HepG2 (cell line): ENCODE measurements at regions not wholly inside any gene's neighbourhood (a gene's known extent, or its start where the extent isn't known, plus 50 kb on each side); places are given as distances from the start of the nearest gene placed in this dataset.

Experiments used
- ATAC-seq: fragments of 200-7000 bp; cut with Tn5 transposase; 3 replicates; pipeline ENCODE4 v1.9.1; 2020; ENCODE audit warnings: mild to moderate bottlenecking, moderate library complexity
- BruUV-seq: library from RNA; stranded (reverse); fragments of 400-500 nt; replicated peaks from 2 replicates; lab custom pipeline; 2021; lab: Mats Ljungman, UMichigan
- CTCF ChIA-PET: fragments of 300-600 bp; formaldehyde crosslinking; extraction: SDS; loops from one replicate; lab custom pipeline; 2021; ENCODE audit warnings: low total read pairs, inconsistent platforms, low intra/inter-chr PET ratio; lab: Yijun Ruan, JAX
- POLR2A ChIA-PET: fragments of 350-600 bp; sonication (Branson Sonifier 250); formaldehyde crosslinking; loops from one replicate; lab custom pipeline; 2020; ENCODE audit warnings: antibody characterized with exemption, inconsistent platforms; lab: Yijun Ruan, JAX
- DNase-seq: peaks from one replicate; pipeline ENCODE4 v3.0.0-alpha.2; 2015; ENCODE audit warnings: low spot score
- FAIRE-seq: peaks from 3 replicates; lab custom pipeline; 2011; peaks lifted over from hg19 to GRCh38; lab: Jason Lieb, UNC
- H2AFZ ChIP-seq: one replicate; pipeline ENCODE4 v1.6.1; 2011; ENCODE audit warnings: low read length, inconsistent platforms
- H3K27ac ChIP-seq: fragments of 300-600 bp; 3 replicates; pipeline ENCODE4 v1.8.0; 2011; ENCODE audit warnings: mixed run types, mild to moderate bottlenecking, mixed read lengths, low read length, inconsistent platforms; ENCODE audit not compliant: insufficient read depth; ENCODE audit errors: extremely low read length
- H3K27me3 ChIP-seq, 2 experiments: fragments of 200-600 bp in 1 of 2; 2 replicates in 1 of 2; 3 replicates in 1 of 2; pipeline versions ENCODE4 v1.6.0 to v1.8.0; 2011; ENCODE audit warnings: low read length in 2 of 2, mild to moderate bottlenecking in 2 of 2, moderate library complexity in 2 of 2, inconsistent platforms in 1 of 2; ENCODE audit not compliant: insufficient read depth in 2 of 2, control insufficient read depth in 1 of 2
- H3K36me3 ChIP-seq, 2 experiments: fragments of 200-600 bp in 1 of 2; replicated peaks in 1 of 2; 2 replicates in 1 of 2; 3 replicates in 1 of 2; pipeline versions ENCODE4 v1.5.1 to v1.8.0; 2011; ENCODE audit warnings: low read length in 2 of 2, inconsistent platforms in 1 of 2; ENCODE audit not compliant: insufficient read depth in 2 of 2, control insufficient read depth in 1 of 2
- H3K4me1 ChIP-seq: 2 replicates; pipeline ENCODE4 v1.5.1; 2012; ENCODE audit warnings: low read length, inconsistent platforms; ENCODE audit not compliant: insufficient read depth
- H3K4me2 ChIP-seq: 2 replicates; pipeline ENCODE4 v1.6.0; 2011; ENCODE audit warnings: low read depth, low read length, inconsistent platforms
- H3K4me3 ChIP-seq, 3 experiments: fragments of 200-600 bp in 1 of 3; sonication (generic), shearing (Covaris generic) in 1 of 3; replicated peaks in 1 of 3; 2 replicates each; pipeline ENCODE4 v1.5.1; 2011 to 2016; ENCODE audit warnings: low read length in 3 of 3, inconsistent platforms in 2 of 3, low read depth in 2 of 3, mild to moderate bottlenecking in 2 of 3, control low read depth in 1 of 3, mixed read lengths in 1 of 3; ENCODE audit not compliant: insufficient read depth in 1 of 3
- H3K79me2 ChIP-seq: one replicate; pipeline ENCODE4 v1.6.1; 2011; ENCODE audit warnings: low read length, inconsistent platforms; ENCODE audit not compliant: insufficient read depth
- H3K9ac ChIP-seq: 2 replicates; pipeline ENCODE4 v1.6.0; 2011; ENCODE audit warnings: mild to moderate bottlenecking, low read depth, low read length, inconsistent platforms; ENCODE audit not compliant: insufficient read depth
- H3K9me3 ChIP-seq: 2 replicates; pipeline ENCODE4 v1.5.1; 2012; ENCODE audit warnings: mild to moderate bottlenecking, low read length
- H4K20me1 ChIP-seq: 2 replicates; pipeline ENCODE4 v1.6.0; 2011; ENCODE audit warnings: inconsistent platforms, mild to moderate bottlenecking, low read length, moderate library complexity; ENCODE audit not compliant: insufficient read depth
- EED ChIP-seq: sonication (generic); formaldehyde crosslinking; IDR thresholded peaks from 2 replicates; pipeline ENCODE4 v1.5.0; 2020; ENCODE audit warnings: mild to moderate bottlenecking, missing genetic modification reagents
- ETS1 ChIP-seq: sonication (generic); formaldehyde crosslinking; IDR thresholded peaks from 2 replicates; pipeline ENCODE4 v1.4.0; 2020; ENCODE audit warnings: missing genetic modification reagents
- HDAC6 ChIP-seq: fragments of 200-600 bp; sonication (generic); IDR thresholded peaks from 2 replicates; pipeline ENCODE4 v1.7.0; 2017; ENCODE audit warnings: mild to moderate bottlenecking, antibody characterized with exemption, low read length, low read depth
- HNRNPL ChIP-seq: fragments of 200-400 bp; formaldehyde crosslinking; IDR thresholded peaks from 2 replicates; pipeline ENCODE4 v1.6.1; 2017; ENCODE audit warnings: mild to moderate bottlenecking, low read depth, low read length
- NFKB2 ChIP-seq: sonication (generic); formaldehyde crosslinking; IDR thresholded peaks from 2 replicates; pipeline ENCODE4 v1.4.0; 2020; ENCODE audit warnings: missing genetic modification reagents, borderline replicate concordance
- SOX13 ChIP-seq, 3 experiments: fragments of 450-650 bp in 1 of 3; sonication (generic) in 1 of 3; formaldehyde crosslinking in 1 of 3; IDR thresholded peaks in 2 of 3; conservative IDR thresholded peaks in 1 of 3; 2 replicates each; pipeline versions ENCODE4 v1.5.0 to v1.6.1; 2016 to 2020; ENCODE audit warnings: antibody characterized with exemption in 1 of 3, mild to moderate bottlenecking in 1 of 3, missing compliant biosample characterization in 1 of 3, missing genetic modification reagents in 1 of 3, moderate library complexity in 1 of 3
- ZBTB1 ChIP-seq: sonication (generic); formaldehyde crosslinking; IDR thresholded peaks from 2 replicates; pipeline ENCODE4 v1.4.0; 2020; ENCODE audit warnings: missing genetic modification reagents, borderline replicate concordance
- ZNF260 ChIP-seq: sonication (generic); formaldehyde crosslinking; IDR thresholded peaks from 2 replicates; pipeline ENCODE4 v1.4.0; 2020; ENCODE audit warnings: missing genetic modification reagents, low read depth, mild to moderate bottlenecking, borderline replicate concordance
- ZNF296 ChIP-seq: sonication (generic); formaldehyde crosslinking; conservative IDR thresholded peaks from 2 replicates; pipeline ENCODE4 v1.5.0; 2020; ENCODE audit warnings: mild to moderate bottlenecking, missing genetic modification reagents
- ZNF430 ChIP-seq: sonication (generic); formaldehyde crosslinking; IDR thresholded peaks from 2 replicates; pipeline ENCODE4 v1.9.0; 2021; ENCODE audit warnings: mild to moderate bottlenecking, missing genetic modification reagents
- ZNF781 ChIP-seq: sonication (generic); formaldehyde crosslinking; IDR thresholded peaks from 2 replicates; pipeline ENCODE4 v1.5.1; 2020; ENCODE audit warnings: borderline replicate concordance, mild to moderate bottlenecking, missing genetic modification reagents; ENCODE audit errors: not compliant biosample characterization
- WGBS: methylation state at CpG from one replicate; pipeline ENCODE4 v1.1.6; 2017; ENCODE audit warnings: low lambda C conversion rate; 5-methylcytosine and 5-hydroxymethylcytosine counted together
- in situ Hi-C: cut with HindIII; loops from 2 replicates; pipeline ENCODE4 v1.10.0; 2017; ENCODE audit warnings: low pct_unique_long_range_greater_than_20kb; ENCODE audit not compliant: extremely low pct_ligation_motif_present
- intact Hi-C: fragments of 100-400 bp; cut with micrococcal nuclease; formaldehyde crosslinking; loops from one replicate; pipeline ENCODE4 v1.10.0; 2022; ENCODE audit not compliant: unreplicated experiment
- TF ChIP-seq, protein P1 (sequence below): sonication (generic); formaldehyde crosslinking; IDR thresholded peaks from 2 replicates; pipeline ENCODE4 v1.5.0; 2020; ENCODE audit warnings: mild to moderate bottlenecking, missing genetic modification reagents
- TF ChIP-seq, protein P2 (sequence below): sonication (generic); IDR thresholded peaks from 2 replicates; pipeline ENCODE4 v1.6.1; 2016; ENCODE audit warnings: low read depth, borderline replicate concordance
- TF ChIP-seq, protein P3 (sequence below): sonication (generic); formaldehyde crosslinking; IDR thresholded peaks from 2 replicates; pipeline ENCODE4 v1.4.0; 2020; ENCODE audit warnings: missing genetic modification reagents, borderline replicate concordance
- TF ChIP-seq, protein P4 (sequence below): sonication (generic); formaldehyde crosslinking; conservative IDR thresholded peaks from 2 replicates; pipeline ENCODE4 v1.8.1; 2023; ENCODE audit warnings: missing genetic modification reagents
- TF ChIP-seq, protein P5 (sequence below): sonication (generic); formaldehyde crosslinking; IDR thresholded peaks from 2 replicates; pipeline ENCODE4 v1.5.1; 2020; ENCODE audit warnings: missing genetic modification reagents, mild to moderate bottlenecking, borderline replicate concordance

- in situ Hi-C loops = no loop called here
- Histone ChIP-seq H3K79me2 (no peaks in the 10 kb centered on the region), H3K4me1 (no peaks in the 10 kb centered on the region), H3K4me2 (no peak overlapping the region), H3K9me3 (no peaks in the 10 kb centered on the region), H4K20me1 (no peaks in the 10 kb centered on the region), H3K27me3 (peaks cover 0 to 8% of the 10 kb centered on the region in 2 experiments; a peak in 1 of 5 replicates), H3K9ac (no peak overlapping the region), H3K27ac (no peak overlapping the region), H2AFZ (no peak overlapping the region), H3K36me3 (no peaks in the 10 kb centered on the region), H3K4me3 (no peak overlapping the region)
- FAIRE-seq (no peak), DNase-seq (no peak), ATAC-seq (no peak)
- intact Hi-C loops = no loop called here
- POLR2A ChIA-PET = no interaction called here
- no TSS peak for BruUV-seq
- CTCF ChIA-PET = no interaction called here
- whole genome bisulfite sequencing = 25% methylated on average over 6 of the region's 6 CpGs
- TF ChIP-seq, protein P1, sequence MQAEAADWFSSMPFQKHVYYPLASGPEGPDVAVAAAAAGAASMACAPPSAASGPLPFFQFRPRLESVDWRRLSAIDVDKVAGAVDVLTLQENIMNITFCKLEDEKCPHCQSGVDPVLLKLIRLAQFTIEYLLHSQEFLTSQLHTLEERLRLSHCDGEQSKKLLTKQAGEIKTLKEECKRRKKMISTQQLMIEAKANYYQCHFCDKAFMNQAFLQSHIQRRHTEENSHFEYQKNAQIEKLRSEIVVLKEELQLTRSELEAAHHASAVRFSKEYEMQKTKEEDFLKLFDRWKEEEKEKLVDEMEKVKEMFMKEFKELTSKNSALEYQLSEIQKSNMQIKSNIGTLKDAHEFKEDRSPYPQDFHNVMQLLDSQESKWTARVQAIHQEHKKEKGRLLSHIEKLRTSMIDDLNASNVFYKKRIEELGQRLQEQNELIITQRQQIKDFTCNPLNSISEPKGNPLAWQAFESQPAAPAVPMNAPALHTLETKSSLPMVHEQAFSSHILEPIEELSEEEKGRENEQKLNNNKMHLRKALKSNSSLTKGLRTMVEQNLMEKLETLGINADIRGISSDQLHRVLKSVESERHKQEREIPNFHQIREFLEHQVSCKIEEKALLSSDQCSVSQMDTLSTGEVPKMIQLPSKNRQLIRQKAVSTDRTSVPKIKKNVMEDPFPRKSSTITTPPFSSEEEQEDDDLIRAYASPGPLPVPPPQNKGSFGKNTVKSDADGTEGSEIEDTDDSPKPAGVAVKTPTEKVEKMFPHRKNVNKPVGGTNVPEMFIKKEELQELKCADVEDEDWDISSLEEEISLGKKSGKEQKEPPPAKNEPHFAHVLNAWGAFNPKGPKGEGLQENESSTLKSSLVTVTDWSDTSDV (CRISPR knock-in tag) = no peak
- TF ChIP-seq ZNF296 (CRISPR knock-in tag) (no peak), ZNF781 (CRISPR knock-in tag) (no peak), HNRNPL (no peak), ZBTB1 (CRISPR knock-in tag) (no peak), SOX13 (IDR thresholded peaks at IDR 0.05) (no peak), SOX13 (CRISPR knock-in tag; conservative IDR thresholded peaks at IDR 0.05 in 1 of 2, IDR thresholded peaks at IDR 0.05 in 1 of 2) (no peak), NFKB2 (no peak), HDAC6 (no peak), ZNF260 (CRISPR knock-in tag) (no peak), ZNF430 (CRISPR knock-in tag) (no peak), EED (CRISPR knock-in tag) (no peak), ETS1 (CRISPR knock-in tag) (no peak)
- TF ChIP-seq, protein P2, sequence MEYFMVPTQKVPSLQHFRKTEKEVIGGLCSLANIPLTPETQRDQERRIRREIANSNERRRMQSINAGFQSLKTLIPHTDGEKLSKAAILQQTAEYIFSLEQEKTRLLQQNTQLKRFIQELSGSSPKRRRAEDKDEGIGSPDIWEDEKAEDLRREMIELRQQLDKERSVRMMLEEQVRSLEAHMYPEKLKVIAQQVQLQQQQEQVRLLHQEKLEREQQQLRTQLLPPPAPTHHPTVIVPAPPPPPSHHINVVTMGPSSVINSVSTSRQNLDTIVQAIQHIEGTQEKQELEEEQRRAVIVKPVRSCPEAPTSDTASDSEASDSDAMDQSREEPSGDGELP = no peak
- TF ChIP-seq, protein P3, sequence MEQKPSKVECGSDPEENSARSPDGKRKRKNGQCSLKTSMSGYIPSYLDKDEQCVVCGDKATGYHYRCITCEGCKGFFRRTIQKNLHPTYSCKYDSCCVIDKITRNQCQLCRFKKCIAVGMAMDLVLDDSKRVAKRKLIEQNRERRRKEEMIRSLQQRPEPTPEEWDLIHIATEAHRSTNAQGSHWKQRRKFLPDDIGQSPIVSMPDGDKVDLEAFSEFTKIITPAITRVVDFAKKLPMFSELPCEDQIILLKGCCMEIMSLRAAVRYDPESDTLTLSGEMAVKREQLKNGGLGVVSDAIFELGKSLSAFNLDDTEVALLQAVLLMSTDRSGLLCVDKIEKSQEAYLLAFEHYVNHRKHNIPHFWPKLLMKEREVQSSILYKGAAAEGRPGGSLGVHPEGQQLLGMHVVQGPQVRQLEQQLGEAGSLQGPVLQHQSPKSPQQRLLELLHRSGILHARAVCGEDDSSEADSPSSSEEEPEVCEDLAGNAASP (CRISPR knock-in tag) = no peak
- TF ChIP-seq, protein P4, sequence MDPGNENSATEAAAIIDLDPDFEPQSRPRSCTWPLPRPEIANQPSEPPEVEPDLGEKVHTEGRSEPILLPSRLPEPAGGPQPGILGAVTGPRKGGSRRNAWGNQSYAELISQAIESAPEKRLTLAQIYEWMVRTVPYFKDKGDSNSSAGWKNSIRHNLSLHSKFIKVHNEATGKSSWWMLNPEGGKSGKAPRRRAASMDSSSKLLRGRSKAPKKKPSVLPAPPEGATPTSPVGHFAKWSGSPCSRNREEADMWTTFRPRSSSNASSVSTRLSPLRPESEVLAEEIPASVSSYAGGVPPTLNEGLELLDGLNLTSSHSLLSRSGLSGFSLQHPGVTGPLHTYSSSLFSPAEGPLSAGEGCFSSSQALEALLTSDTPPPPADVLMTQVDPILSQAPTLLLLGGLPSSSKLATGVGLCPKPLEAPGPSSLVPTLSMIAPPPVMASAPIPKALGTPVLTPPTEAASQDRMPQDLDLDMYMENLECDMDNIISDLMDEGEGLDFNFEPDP (CRISPR knock-in tag) = no peak
- TF ChIP-seq, protein P5, sequence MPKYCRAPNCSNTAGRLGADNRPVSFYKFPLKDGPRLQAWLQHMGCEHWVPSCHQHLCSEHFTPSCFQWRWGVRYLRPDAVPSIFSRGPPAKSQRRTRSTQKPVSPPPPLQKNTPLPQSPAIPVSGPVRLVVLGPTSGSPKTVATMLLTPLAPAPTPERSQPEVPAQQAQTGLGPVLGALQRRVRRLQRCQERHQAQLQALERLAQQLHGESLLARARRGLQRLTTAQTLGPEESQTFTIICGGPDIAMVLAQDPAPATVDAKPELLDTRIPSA = no peak
These were observed 279.5 kb upstream of the PKDCC start for GRCh38 chr2:41768310-41768709.
